Stimulated activated CD4-positive, alpha-beta T cell treated with anti-CD3 and anti-CD28 coated beads, Interleukin-2, amount 100 ng/mL, for 48 hours (primary cell): ENCODE measurements at regions not wholly inside any gene's neighbourhood (a gene's known extent, or its start where the extent isn't known, plus 50 kb on each side); places are given as distances from the start of the nearest gene placed in this dataset.

Source experiments
- DNase-seq, 2 donors: peaks; one replicate each; pipeline ENCODE4 v3.0.0-alpha.2; 2020

DNA sequence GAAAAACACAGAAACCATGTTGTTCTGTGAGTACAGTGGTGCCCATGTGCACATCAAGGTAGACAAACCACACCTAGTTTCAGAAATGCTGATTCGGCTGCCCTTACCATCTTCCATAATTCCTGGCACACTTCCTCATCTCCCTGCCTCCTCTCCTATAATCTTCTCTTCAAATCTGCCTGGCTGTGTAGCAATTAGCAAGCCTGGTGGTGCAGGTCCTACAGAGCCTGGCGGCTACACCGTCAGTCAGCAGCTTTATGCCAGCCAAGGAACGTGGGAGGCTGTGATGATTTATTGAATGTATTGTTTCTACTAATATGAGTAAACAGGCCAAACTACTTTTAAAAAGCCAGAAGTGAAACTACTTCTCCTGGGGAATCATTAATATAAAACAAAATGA, 106.8 kb downstream of the SEMA6D start:
- DNase-seq: no peak

DNA sequence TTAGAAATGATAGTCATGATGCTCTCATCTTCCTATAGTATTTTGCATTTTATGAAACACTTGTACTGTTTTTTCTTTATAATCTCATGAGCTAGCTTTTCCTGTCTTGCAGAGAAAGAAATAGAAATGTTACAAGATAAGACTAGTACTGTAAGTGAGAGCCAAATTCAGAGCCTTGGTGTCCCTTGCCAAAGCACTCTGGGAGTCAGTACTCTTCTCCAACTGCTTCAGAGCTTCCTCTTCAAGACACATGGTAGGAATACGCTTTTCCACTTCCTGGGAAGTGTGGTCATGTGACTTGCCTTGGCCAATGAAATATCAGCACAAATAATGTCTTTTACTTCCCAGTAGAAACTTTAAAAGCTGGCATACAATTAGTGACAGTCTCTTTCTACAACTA, 112.4 kb downstream of the SEMA6D start:
- DNase-seq: no peak

DNA sequence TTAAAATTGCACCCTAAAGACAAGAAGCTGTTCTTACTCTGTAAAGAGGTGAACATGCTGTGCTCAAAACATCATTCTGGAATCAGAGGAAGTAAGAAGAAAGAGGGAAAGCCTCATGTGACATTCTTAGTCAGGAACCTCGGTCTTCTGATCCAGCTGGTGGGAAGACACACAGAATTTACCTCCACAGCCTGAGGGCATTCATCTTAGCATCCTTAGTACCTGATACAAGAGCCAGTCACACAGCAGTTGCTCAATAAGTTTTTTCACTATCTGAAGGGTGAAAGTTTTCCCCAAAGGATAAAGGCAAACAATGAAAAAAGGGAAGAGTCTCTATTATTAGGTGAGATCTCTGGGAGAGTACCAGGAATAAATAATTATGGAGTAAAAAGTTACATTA, 116.8 kb downstream of the SEMA6D start:
- DNase-seq: no peak

DNA sequence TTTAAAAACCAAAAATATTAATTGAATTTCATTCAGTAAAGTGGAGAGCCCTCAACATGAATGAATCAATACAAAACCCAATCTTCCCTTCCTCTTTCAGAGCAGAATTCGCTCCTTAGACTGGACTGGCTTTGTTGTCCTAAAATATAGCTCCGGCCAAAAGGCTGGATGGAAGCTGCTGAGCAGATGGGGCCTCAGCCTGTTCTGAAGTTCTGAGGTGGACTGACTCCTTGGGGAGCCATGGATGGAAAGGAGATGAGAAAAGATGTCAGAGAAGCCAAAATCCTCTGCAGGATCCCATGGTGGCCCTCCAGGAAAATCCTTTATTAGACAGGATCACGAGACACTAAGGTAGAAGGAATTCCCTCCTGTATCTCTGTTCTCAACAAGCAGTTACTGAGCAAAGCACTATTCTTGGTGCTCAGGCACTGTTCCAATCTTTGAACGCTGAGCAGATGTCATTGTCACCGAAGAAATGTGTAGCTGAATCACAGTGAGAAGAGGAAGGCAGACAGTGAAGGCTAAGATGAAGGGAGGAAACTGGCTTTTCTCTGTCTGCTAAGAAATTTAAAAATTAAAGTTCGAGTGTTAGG, 122.0 kb downstream of the SEMA6D start:
- DNase-seq: no peak

DNA sequence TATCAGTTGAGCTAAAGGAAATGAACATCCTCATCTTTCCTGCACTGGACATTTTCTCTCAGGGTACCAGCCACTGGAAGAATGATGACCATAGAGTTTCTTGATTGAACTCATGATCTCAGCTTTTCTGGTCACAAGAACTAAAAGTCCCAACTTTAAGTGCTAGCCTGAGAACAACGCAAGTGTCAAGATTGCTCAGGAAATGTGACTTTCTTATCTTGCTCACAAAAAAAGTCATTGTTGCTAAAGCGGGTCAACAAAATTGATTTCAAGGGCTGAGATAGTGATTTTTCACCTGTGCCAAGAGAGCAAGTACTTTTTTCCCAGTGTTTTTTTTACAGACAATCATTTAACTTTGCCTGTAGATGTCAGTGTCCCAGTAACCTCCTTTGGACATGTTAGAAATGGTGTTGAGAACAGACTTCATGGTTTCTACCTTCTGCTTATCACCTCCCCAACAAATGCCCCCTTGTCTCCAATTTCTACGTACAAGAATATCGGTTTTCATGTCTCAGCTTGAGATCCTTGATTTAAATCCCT, 125.9 kb downstream of the SEMA6D start:
- DNase-seq: no peak

DNA sequence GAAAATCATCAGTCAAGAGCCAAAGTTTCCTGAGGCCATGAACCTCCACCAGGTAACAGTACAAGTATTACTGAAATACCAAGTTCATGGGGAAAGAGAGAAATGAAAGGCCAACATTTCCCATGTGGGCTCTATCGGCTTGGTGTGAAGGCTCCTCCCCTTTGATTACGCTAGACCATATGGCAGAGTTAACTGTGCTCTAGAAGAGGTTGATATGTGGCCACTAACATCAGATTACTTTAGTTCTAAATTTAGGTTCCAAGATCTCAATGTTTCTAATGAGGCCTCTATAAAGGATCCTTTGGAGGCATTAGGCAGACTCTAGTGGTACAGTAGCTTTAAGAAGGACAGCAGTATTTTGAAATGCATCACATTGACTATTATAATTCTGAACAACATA, 127.1 kb downstream of the SEMA6D start:
- DNase-seq: no peak

DNA sequence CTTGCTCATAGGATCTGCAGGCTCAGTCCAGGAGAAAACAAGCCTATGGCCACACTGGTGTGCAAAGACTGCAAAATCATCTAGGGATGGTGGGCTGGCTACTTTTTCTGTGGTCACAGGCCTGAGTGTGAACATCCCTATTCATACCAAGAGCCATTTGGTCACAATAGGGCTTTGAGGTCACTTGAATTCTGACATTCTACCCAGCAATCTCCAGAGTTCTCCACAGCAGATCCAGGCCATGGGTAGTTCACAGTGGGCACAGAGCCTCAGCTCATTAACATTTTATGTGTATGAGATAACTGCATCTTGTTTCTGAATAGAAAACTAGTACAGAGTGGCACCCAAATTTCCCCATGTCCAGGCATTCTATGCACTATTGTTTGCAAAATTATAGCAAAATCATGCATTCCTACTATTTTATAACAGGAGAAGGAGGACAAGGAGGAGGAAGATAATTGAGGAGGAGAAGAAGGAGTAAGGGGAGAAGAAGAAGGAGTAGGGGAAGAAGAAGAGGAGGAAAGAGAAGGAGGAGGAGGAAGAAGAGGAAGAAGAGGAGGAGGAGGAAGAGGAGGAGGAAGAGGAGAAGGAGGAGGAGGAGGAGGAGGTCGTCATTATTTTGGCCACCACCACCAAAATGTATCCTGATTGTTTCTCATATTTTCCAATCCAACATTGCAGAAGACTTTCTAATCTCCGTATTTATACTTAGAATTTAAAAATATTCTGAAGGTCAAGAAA, 129.0 kb downstream of the SEMA6D start:
- DNase-seq: no peak

DNA sequence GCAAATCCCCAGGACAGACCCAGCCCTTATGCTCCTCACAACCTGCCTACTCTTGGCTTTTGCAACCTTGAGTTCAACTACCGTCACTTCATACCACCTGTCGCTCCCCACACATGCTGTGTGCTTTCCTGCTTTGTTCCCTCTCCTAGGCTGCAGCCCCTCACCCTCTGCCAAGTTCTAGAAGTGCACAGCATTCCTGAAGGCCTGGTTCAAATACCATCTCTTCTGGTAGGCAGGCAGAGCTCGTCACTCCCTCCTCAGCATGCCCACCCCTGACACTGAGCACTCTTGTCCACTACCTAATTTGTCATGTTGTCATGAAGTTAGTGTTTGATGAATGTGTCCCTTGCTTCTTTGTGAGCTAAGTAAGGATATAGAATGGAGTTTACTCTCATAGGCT, 129.6 kb downstream of the SEMA6D start:
- no peak for DNase-seq

DNA sequence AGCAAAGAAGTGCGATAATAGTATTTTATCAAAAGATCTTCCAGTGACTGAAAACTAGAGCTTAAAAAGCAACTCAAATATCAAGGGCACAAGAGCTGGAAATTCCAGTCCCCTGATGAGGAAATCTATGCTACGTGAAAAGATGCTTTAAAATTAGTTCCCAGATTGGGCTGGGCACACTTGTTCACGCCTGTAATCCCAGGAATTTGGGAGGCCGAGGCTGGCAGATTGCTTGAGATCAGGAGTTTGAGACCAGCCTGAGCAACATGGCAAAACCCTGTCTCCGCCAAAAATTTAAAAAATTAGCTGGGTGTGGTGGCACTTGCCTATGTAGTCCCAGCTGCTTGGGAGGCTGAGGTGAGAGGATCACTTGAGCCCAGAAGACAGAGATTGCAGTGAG, 138.8 kb downstream of the SEMA6D start:
- no peak for DNase-seq

DNA sequence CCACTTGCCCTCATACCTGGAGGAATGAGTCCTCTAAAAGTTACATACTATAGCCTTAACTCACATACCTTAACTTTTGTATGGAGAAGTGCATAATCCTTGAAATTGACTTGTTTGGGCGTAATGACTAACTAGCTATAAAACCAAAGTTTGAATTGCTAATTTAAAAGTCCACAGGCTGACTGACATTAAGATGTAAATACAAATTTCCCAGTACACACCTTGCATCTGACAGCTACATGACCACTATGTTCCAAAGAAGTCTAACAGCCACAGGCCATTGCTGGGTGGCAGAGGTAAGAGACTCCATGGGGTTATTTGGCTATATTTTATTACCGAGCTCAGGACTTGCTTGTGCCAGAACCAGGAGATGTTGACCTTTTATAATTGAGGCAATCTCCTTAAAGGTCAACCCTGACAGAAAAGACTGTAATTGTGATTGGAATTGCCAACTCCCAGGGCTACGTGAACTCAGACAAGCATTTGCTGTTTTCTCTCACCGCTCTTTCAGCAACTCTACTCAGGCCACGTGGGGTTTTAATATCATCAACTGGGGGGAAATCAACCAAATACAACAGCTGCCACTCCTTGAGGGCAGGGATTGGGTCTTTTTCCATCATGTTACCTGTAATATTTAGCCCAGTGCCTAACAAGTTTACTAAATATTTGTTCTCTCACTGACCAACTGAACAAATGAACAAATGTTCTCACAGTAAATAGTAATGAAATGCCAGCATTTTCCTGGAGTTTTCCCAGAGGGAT, 139.9 kb downstream of the SEMA6D start:
- no peak for DNase-seq

DNA sequence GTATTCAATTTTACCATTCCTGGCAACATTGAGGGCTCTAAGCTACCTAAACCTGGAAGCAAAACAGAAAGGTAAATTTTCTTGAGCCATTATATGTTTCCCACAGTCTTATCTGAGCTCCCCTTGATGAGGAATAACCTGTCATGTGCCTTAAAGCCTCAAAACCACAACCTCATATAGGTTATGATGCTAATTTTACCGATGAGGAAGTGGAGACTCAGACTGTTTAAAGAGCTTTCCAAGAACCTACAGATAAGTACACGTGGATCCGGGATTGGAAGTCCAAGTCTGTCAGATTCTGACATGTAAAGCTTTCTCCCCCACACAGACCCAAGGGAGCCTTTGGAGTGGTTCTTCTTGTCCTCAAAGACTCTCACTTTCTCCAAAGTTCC, 140.5 kb downstream of the SEMA6D start:
- DNase-seq: no peak

DNA sequence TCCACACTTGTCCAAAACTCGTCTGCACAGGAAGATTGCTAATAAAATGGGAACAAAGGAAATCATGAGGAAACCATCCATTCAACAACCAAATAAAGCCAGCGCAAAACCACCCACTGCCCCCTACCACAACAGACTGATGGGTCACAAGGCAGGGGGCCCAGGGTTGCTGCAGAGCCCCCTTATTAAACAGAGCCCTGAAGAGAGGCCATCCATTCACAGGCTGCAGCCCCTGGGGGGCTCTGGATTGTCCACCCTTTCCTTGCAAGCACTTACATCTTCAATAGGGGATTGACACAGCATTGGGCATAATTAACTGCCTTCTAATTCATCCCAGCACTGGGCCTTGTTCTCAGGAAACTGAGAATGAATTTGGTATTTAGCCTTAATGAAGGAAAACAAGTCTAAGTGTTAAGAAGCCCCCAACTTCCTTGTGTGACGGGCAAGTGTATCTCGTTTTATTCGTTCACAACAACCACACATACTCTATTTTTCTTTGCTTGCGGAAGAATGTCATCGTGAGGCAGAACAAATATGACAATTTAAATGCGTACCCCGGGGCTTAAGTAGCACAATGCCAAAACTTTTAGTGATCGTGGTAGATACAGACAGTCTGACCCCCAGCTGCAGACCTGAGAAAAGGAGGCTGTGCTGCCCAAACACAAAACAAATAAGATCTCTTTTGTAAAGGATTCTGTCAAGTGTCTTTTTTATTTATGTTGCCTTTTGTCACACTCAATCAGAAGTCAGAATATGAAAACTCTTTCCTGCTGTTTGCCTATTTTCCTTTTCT, 144.0 kb downstream of the SEMA6D start:
- DNase-seq: no peak

DNA sequence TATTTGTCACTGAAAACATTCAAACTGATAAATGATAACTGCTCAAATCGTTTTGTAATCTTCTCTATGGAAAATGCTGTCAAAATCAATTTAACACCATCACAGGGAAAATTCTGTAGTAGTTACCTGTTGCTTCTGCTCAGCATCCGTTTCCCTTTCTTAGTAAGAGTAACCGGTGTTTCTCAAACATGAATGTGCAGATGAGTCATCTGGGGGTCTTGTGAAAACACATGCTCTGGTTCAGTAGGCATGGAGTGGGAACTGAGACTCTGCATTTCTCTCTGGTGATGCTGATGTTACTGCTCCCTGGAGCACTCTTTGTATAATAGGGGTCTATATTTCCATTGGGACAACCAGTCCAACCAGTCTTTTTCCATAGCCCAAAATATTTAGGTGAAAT, 145.1 kb downstream of the SEMA6D start:
- no peak for DNase-seq

DNA sequence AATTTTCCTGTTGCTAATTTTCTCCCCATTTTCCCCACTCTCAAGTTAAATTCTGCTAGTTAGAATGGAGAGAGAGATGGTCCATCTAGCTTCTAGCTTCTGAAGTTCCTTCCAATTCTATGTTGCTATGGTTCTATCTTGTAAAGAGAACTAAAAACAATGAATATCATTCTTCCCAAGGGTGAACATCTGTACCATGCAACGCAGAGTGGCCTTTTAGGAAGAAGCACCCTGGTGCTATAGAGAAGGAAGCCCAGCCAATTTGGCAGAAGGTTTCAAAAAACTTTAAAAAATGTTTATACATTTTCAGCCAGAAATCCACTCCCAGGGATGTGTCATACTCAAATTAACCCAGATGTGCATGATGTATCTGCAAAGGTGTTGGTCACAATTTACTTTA, 149.1 kb downstream of the SEMA6D start:
- no peak for DNase-seq

DNA sequence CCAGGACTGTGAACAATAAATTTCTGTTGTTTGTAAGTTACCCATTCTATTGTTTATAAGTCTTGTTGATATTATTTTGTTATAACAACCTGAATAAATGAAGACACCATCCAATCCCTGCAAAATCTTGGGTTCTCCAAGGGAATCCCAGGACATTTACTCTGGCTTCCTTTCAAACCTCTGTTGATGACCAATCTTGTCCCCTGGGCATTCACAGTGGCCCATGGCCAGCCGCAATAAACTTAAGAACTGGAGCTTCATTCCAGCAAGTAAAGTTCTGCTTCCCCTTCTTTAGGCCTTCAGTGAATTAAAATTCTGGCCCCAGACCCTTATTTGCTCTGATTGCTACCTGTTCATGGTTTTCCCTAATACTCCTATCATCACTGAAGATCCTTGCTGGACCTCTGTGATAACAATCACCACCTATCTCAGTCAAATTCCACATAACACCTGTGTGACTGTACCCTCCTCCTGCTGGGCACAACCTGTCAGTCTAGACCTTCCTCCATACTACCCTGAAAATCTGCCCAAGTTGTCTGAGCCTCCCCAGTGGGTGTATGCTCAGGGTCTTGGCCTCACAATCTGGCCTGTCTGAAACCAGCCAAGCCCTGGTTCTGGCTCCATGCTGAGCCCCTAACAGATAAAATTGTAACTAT, 153.1 kb downstream of the SEMA6D start:
- DNase-seq: no peak

DNA sequence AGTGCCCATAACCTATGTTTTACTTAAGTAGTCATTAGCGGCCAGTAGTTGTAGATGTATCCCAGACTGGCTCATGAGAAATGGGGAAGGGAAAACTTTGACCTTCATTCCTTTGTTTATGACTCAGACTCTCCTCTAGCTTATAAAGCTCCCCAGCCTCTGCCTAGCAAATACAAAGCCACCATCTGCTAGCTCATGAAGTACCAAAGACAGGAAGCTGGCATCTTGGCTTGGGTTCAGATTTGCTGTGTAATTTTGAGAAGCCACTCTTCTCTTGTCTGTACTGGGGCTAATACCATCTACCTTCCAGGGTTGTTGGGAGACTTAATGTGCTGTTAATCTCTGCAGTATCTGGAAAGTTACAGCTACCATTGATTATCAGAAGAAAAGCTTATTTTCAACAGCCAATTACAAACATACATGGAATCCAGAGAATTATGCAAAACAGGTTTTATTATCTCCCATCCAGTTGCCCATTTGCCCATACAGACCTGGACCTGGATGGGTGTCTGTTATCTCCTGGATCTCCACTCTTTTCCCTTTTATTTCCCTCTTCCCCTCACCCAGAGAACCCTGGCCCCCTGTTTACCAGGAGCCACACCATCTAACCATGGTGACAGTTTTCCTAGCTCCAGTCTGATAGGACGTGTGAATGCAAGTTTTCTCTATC, 153.8 kb downstream of the SEMA6D start:
- no peak for DNase-seq

DNA sequence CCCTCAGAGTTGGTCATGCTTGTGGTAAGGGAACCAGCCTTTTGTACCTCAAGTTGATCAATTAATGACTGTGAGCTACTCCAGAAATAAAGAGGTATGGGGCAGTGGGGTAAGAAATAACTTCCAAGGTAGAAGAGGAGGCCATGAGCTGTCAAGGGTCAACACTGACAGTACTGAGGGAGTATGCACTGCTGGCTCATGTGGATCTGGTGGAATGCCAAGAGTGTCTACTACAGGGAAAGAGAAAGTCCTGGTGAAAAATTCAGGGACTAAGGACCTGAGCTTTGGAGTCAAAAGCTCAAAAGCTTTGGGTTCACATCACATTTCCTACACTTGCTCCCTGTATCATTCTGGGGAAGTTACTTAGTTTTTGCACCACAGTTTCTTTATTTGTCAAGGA, 154.9 kb downstream of the SEMA6D start:
- DNase-seq: no peak

DNA sequence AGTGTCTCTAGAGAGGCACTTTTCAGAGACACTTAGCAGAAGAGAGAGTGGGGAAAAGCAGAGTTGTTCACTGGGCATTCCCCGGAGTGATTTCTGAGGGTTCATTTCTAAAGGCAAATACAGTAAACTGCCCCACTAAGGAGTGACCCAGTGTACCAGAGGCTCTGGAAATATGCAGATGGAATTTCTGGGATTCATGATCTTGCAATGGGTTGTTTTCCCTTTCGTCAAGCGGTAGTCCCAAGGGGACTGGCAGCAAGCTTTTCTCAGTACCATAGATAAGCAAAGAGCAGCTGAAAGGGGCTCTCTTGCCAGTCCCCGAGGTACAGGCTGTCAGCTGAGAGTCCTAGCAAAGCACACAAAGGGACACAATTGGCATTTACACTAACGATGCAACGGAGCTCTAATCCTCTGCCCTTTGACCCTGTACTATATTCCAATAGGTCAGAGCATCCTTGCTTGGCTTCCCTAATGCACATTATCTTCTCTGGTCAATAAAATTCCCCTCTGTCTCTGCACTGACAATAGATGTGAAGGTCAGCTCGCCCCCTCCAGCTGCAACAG, 155.6 kb downstream of the SEMA6D start:
- DNase-seq: no peak

DNA sequence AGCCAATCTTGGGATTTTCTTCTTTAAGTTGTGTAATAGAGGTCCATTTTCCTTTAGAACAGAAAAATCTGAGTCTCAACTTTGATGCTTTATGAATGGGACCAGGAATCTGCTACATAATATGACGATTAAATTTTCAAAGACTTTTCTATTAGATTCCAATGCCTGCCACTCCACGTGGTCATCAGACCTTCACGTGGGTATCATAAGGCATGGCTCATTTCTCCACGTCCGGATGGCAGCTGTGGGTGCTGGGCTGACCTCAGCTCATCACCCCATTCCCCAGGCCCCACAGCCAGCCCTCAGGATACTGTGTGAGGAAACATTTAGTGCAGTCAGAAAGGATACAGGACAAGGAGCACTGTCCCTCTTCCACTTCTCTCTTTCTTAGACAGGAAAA, 159.7 kb downstream of the SEMA6D start:
- DNase-seq: no peak

DNA sequence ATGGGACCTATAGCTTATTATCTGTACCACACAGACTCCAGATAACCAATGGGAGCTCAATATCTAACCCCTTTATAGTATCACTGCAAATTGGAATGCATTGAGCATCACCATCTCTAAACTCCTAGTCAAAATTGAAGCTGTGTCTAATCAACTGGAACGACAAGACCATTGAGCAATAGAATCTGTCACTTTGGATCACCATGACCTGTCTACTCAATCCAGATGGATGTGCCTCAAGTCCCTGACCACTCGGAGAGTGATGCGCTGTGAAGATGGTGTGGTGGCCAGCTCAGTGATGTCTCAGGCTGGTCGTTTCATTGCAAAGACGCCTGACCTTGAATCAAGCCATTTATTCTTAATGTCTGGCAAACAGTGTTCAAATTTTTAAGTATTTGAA, 160.5 kb downstream of the SEMA6D start:
- no peak for DNase-seq

DNA sequence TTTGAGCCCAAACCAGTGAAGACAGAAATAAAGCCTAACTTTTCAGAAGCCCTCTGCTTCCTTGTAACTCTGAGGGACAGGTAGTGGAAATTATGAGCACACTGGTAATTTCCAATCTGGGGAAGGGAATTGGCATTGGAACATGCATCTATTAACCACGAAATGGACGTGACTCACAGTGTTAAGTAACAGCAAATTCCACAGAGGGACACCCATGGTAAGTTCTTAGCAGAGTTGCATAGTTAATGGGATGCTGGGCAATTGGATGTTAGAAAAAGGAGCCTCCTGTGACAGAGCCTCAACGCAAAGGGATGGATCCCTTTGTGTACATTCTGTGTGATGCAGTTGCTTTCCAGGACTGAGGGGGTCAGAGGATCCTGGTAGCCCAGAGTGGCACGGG, 168.6 kb downstream of the SEMA6D start:
- DNase-seq: no peak
